Gastroesophageal sphincter (tissue), 3 donors: ENCODE measurements at regions not wholly inside any gene's neighbourhood (a gene's known extent, or its start where the extent isn't known, plus 50 kb on each side); places are given as distances from the start of the nearest gene placed in this dataset.

Source experiments
- CTCF ChIP-seq, 4 experiments: fragments of 200-600 bp in 2 of 4; fragments of 450-650 bp in 2 of 4; sonication (generic) in 1 of 4; IDR thresholded peaks; one replicate each; pipeline ENCODE4 v1.5.1; 2017 to 2019; ENCODE audit warnings: antibody characterized with exemption in 4 of 4, mild to moderate bottlenecking in 2 of 4, moderate library complexity in 2 of 4
- EP300 ChIP-seq: sonication (generic); formaldehyde crosslinking; IDR thresholded peaks from one replicate; pipeline ENCODE4 v1.6.1; 2017; ENCODE audit warnings: antibody characterized with exemption, mild to moderate bottlenecking
- POLR2AphosphoS5 ChIP-seq: sonication (generic); formaldehyde crosslinking; IDR thresholded peaks from one replicate; pipeline ENCODE4 v1.6.1; 2017; ENCODE audit warnings: antibody characterized with exemption

- TF ChIP-seq CTCF (IDR thresholded peaks at IDR 0.05), result no peak
- no peak for TF ChIP-seq POLR2AphosphoS5
- no peak for TF ChIP-seq EP300
These were observed 50.8 kb upstream of the MAX start for GRCh38 chr14:65153101-65153500.
